BJ (cell line): ENCODE measurements at regions not wholly inside any gene's neighbourhood (a gene's known extent, or its start where the extent isn't known, plus 50 kb on each side); places are given as distances from the start of the nearest gene placed in this dataset.

Experiments used
- CTCF ChIA-PET: fragments of 350-600 bp; formaldehyde crosslinking; extraction: SDS; loops from one replicate; lab custom pipeline; 2021; ENCODE audit warnings: antibody characterized with exemption, inconsistent platforms; lab: Yijun Ruan, JAX
- POLR2A ChIA-PET: fragments of 300-600 bp; sonication (Branson Sonifier 250); formaldehyde crosslinking; extraction: SDS; loops from one replicate; lab custom pipeline; 2021; ENCODE audit warnings: antibody characterized with exemption; lab: Charles Lee
- DNase-seq: peaks from one replicate; pipeline ENCODE4 v3.0.0-alpha.2; 2011; ENCODE audit warnings: low read depth
- H3K27me3 ChIP-seq: 2 replicates; pipeline ENCODE4 v1.6.0; 2011; ENCODE audit warnings: low read length; ENCODE audit not compliant: control insufficient read depth, insufficient read depth
- H3K36me3 ChIP-seq: 2 replicates; pipeline ENCODE4 v1.5.1; 2011; ENCODE audit warnings: low read length; ENCODE audit not compliant: control insufficient read depth, insufficient read depth
- H3K4me3 ChIP-seq: 2 replicates; pipeline ENCODE4 v1.5.1; 2011; ENCODE audit warnings: low read depth, mild to moderate bottlenecking, control low read depth, low read length
- CTCF ChIP-seq: IDR thresholded peaks from 2 replicates; pipeline ENCODE4 v1.5.1; 2011; ENCODE audit warnings: low read depth, mild to moderate bottlenecking, control low read depth, inconsistent platforms, low read length, moderate library complexity; ENCODE audit not compliant: insufficient read depth

DNA sequence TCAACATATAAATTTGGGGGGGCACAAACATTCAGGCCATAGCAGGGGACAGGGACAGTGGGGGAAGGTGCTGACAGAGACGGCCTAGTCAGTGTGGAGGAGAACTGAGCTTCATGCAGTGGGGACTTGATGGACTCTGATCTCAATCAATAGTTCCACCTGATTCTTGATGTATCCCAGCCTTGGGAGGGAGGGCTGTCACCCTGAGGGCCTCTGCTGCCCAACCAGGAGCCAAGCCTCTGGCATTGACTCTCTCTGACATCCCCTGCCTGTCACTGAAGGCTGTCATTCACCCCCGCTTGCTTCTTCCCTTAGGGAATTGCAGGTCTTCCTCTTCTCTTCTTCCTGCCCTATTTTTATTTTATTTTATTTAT is 180.6 kb upstream of the TAB2 start:
- DNase-seq, result no peak
- H3K36me3 ChIP-seq, result no peaks in the 10 kb centered on the region
- ChIA-PET CTCF (no interaction called here), POLR2A (no interaction called here)
- no peaks in the 10 kb centered on the region for H3K27me3 ChIP-seq
- no peak for TF ChIP-seq CTCF
- H3K4me3 ChIP-seq, result no peak overlapping the region

- H3K36me3 ChIP-seq, result no peaks in the 10 kb centered on the region
Observed at GRCh38 chr6:149137594-149137993, 179.9 kb upstream of the TAB2 start.

GRCh38 chr6:149138089-149138488 is 179.4 kb upstream of the TAB2 start:
- H3K27me3 ChIP-seq, result no peaks in the 10 kb centered on the region
- H3K4me3 ChIP-seq, result no peak overlapping the region
- ChIA-PET CTCF (no interaction called here), POLR2A (no interaction called here)
- TF ChIP-seq CTCF, result no peak
- H3K36me3 ChIP-seq, result no peaks in the 10 kb centered on the region
- no peak for DNase-seq

More at GRCh38 chr6:149137594-149137993, 179.9 kb upstream of the TAB2 start:
- Histone ChIP-seq H3K27me3 (no peaks in the 10 kb centered on the region), H3K4me3 (no peak overlapping the region)
- no peak for DNase-seq
- TF ChIP-seq CTCF, result no peak
- ChIA-PET CTCF (no interaction called here), POLR2A (no interaction called here)

DNA sequence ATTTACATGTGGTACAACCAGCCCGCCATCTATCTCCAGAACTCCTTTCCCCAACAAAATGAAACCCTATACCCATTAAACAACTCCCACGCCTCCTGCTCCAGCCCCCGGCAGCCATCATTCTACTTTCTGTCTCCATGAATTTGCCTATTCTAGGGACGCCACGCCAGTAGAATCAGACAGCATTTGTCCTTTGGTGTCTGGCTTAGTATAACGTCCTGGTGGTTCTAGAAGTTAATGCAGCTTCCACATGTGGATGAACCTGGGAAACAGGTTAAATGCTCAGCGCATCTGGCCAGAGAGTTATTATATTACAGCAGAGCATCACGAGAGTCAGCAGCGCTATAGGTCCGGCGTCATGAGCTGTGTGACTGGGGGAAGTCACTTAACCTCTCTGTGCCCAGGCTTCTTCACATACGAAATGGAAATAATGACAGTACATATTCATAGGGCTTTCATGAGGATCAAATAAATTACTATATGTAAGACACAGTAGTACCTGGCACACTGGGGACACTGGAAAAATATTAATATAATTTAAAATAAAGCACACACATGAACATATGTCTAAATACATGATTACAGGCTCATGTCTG is 178.7 kb upstream of the TAB2 start:
- no peaks in the 10 kb centered on the region for H3K27me3 ChIP-seq
- TF ChIP-seq CTCF, result no peak
- no peak for DNase-seq
- H3K4me3 ChIP-seq, result no peak overlapping the region
- no peaks in the 10 kb centered on the region for H3K36me3 ChIP-seq
- ChIA-PET CTCF (no interaction called here), POLR2A (no interaction called here)

- Histone ChIP-seq H3K4me3 (no peak overlapping the region), H3K36me3 (no peaks in the 10 kb centered on the region), H3K27me3 (no peaks in the 10 kb centered on the region)
- POLR2A ChIA-PET, result no interaction called here
- no peak for DNase-seq
- TF ChIP-seq CTCF, result no peak
- CTCF ChIA-PET, result no interaction called here
Observed at GRCh38 chr6:149139782-149140136, 177.8 kb upstream of the TAB2 start.
